IMR-90 (cell line): ENCODE measurements at regions not wholly inside any gene's neighbourhood (a gene's known extent, or its start where the extent isn't known, plus 50 kb on each side); places are given as distances from the start of the nearest gene placed in this dataset.

Source experiments
- ATAC-seq: fragments of 200-7000 bp; cut with Tn5 transposase; 2 replicates; pipeline ENCODE4 v1.9.1; 2020; ENCODE audit warnings: low read depth, mild to moderate bottlenecking, moderate library complexity
- BruUV-seq: library from RNA; stranded (reverse); fragments of 400-500 nt; replicated peaks from 2 replicates; lab custom pipeline; 2021; lab: Mats Ljungman, UMichigan
- CTCF ChIA-PET: fragments of 300-600 bp; formaldehyde crosslinking; extraction: SDS; loops from one replicate; lab custom pipeline; 2021; ENCODE audit warnings: antibody characterized with exemption; lab: Yijun Ruan, JAX
- POLR2A ChIA-PET: fragments of 300-600 bp; sonication (Branson Sonifier 250); formaldehyde crosslinking; loops from one replicate; lab custom pipeline; 2022; ENCODE audit warnings: antibody characterized with exemption; ENCODE audit not compliant: unreplicated experiment; lab: Charles Lee
- DNase-seq: peaks from one replicate; pipeline ENCODE4 v3.0.0; 2013
- H2AFZ ChIP-seq: replicated peaks from 2 replicates; pipeline ENCODE3; 2013; ENCODE audit warnings: low read length, mild to moderate bottlenecking; ENCODE audit not compliant: poor library complexity
- H2AK5ac ChIP-seq: 2 replicates; pipeline ENCODE4 v1.6.1; 2013; ENCODE audit warnings: low read depth, low read length, inconsistent platforms
- H2AK9ac ChIP-seq: replicated peaks from 2 replicates; pipeline ENCODE3; 2013; ENCODE audit warnings: mild to moderate bottlenecking, low read depth, low read length, moderate library complexity; ENCODE audit not compliant: poor library complexity
- H2BK120ac ChIP-seq: 2 replicates; pipeline ENCODE4 v1.6.1; 2013; ENCODE audit warnings: low read depth, low read length, inconsistent platforms
- H2BK15ac ChIP-seq: 3 replicates; pipeline ENCODE4 v1.6.1; 2013; ENCODE audit warnings: low read depth, low read length, inconsistent platforms
- H2BK20ac ChIP-seq: 2 replicates; pipeline ENCODE4 v1.6.1; 2013; ENCODE audit warnings: low read depth, mild to moderate bottlenecking, inconsistent platforms, low read length, moderate library complexity
- H2BK5ac ChIP-seq: 2 replicates; pipeline ENCODE4 v1.6.1; 2013; ENCODE audit warnings: mild to moderate bottlenecking, low read depth, low read length, inconsistent platforms; ENCODE audit not compliant: poor library complexity, severe bottlenecking
- H3K14ac ChIP-seq: replicated peaks from 2 replicates; pipeline ENCODE4 v1.6.1; 2013; ENCODE audit warnings: low read depth, low read length, inconsistent platforms
- H3K18ac ChIP-seq: 2 replicates; pipeline ENCODE4 v1.6.1; 2013; ENCODE audit warnings: low read depth, low read length, control low read depth
- H3K23ac ChIP-seq: 2 replicates; pipeline ENCODE4 v1.6.1; 2013; ENCODE audit warnings: low read depth, low read length, inconsistent platforms
- H3K27ac ChIP-seq: 2 replicates; pipeline ENCODE4 v1.5.1; 2013; ENCODE audit warnings: mild to moderate bottlenecking, control low read depth, low read length; ENCODE audit not compliant: insufficient read depth
- H3K27me3 ChIP-seq: 2 replicates; pipeline ENCODE4 v1.6.1; 2013; ENCODE audit warnings: low read length; ENCODE audit not compliant: control insufficient read depth, insufficient read depth
- H3K36me3 ChIP-seq: 2 replicates; pipeline ENCODE4 v1.6.1; 2013; ENCODE audit warnings: low read length, mixed read lengths; ENCODE audit not compliant: control insufficient read depth, insufficient read depth
- H3K4ac ChIP-seq: 2 replicates; pipeline ENCODE4 v1.6.1; 2013; ENCODE audit warnings: low read depth, low read length, inconsistent platforms
- H3K4me1 ChIP-seq: 2 replicates; pipeline ENCODE4 v1.6.1; 2013; ENCODE audit warnings: low read length, mixed read lengths; ENCODE audit not compliant: control insufficient read depth, insufficient read depth
- H3K4me2 ChIP-seq: 2 replicates; pipeline ENCODE4 v1.6.1; 2013; ENCODE audit warnings: low read depth, mild to moderate bottlenecking, control low read depth, low read length, moderate library complexity
- H3K4me3 ChIP-seq: 2 replicates; pipeline ENCODE4 v1.5.1; 2013; ENCODE audit warnings: low read depth, mild to moderate bottlenecking, control low read depth, low read length, moderate library complexity; ENCODE audit not compliant: insufficient read depth
- H3K56ac ChIP-seq: 2 replicates; pipeline ENCODE4 v1.6.1; 2013; ENCODE audit warnings: low read length, inconsistent platforms; ENCODE audit not compliant: insufficient read depth; ENCODE audit errors: extremely low read depth
- H3K79me1 ChIP-seq, 2 experiments: 2 replicates each; pipeline ENCODE4 v1.6.1; 2013; ENCODE audit warnings: low read length in 2 of 2, inconsistent platforms in 1 of 2, low read depth in 1 of 2
- H3K9ac ChIP-seq: 2 replicates; pipeline ENCODE4 v1.6.1; 2013; ENCODE audit warnings: low read depth, low read length, control low read depth
- H3K9me1 ChIP-seq: 2 replicates; pipeline ENCODE4 v1.6.1; 2013; ENCODE audit warnings: low read length, inconsistent platforms; ENCODE audit not compliant: insufficient read depth
- H3K9me3 ChIP-seq: 2 replicates; pipeline ENCODE4 v1.6.1; 2013; ENCODE audit warnings: low read length; ENCODE audit not compliant: control insufficient read depth, insufficient read depth
- H4K20me1 ChIP-seq: 2 replicates; pipeline ENCODE4 v1.6.1; 2013; ENCODE audit warnings: low read length, inconsistent platforms; ENCODE audit not compliant: insufficient read depth
- H4K5ac ChIP-seq: 2 replicates; pipeline ENCODE4 v1.6.1; 2013; ENCODE audit warnings: mild to moderate bottlenecking, low read depth, low read length, control low read depth
- H4K8ac ChIP-seq, 2 experiments: 2 replicates each; pipeline ENCODE4 v1.6.1; 2013; ENCODE audit warnings: low read depth in 2 of 2, low read length in 2 of 2, control low read depth in 1 of 2, inconsistent platforms in 1 of 2
- H4K91ac ChIP-seq: 2 replicates; pipeline ENCODE4 v1.6.1; 2013; ENCODE audit warnings: low read depth, low read length, inconsistent platforms; ENCODE audit not compliant: insufficient read depth
- BHLHE40 ChIP-seq: fragments of 150-350 bp; IDR thresholded peaks from 2 replicates; pipeline ENCODE4 v1.6.1; 2016; ENCODE audit warnings: mild to moderate bottlenecking, low read depth, low read length
- CEBPB ChIP-seq: IDR thresholded peaks from 2 replicates; pipeline ENCODE4 v1.6.1; 2012; ENCODE audit warnings: low read depth, low read length, improper control_type of control experiment
- CHD1 ChIP-seq: IDR thresholded peaks from 2 replicates; pipeline ENCODE4 v1.6.1; 2012; ENCODE audit warnings: low read depth, low read length, improper control_type of control experiment
- CTCF ChIP-seq: conservative IDR thresholded peaks from 2 replicates; pipeline ENCODE4 v1.5.1; 2012; ENCODE audit warnings: mild to moderate bottlenecking, low read depth, low read length, improper control_type of control experiment
- FOS ChIP-seq: fragments of 150-350 bp; IDR thresholded peaks from 2 replicates; pipeline ENCODE4 v1.6.1; 2016; ENCODE audit warnings: low read depth, low read length
- MAFK ChIP-seq: IDR thresholded peaks from 2 replicates; pipeline ENCODE4 v1.6.1; 2012; ENCODE audit warnings: low read depth, low read length, improper control_type of control experiment
- MAZ ChIP-seq: IDR thresholded peaks from 2 replicates; pipeline ENCODE4 v1.6.1; 2012; ENCODE audit warnings: low read depth, mild to moderate bottlenecking, low read length, improper control_type of control experiment, moderate library complexity, borderline replicate concordance
- MXI1 ChIP-seq: IDR thresholded peaks from 2 replicates; pipeline ENCODE4 v1.6.1; 2012; ENCODE audit warnings: low read depth, mild to moderate bottlenecking, low read length, moderate library complexity, borderline replicate concordance
- NFE2L2 ChIP-seq: fragments of 150-350 bp; IDR thresholded peaks from 2 replicates; pipeline ENCODE4 v1.6.1; 2016; ENCODE audit warnings: low read depth, mild to moderate bottlenecking, low read length
- POLR2A ChIP-seq: IDR thresholded peaks from 2 replicates; pipeline ENCODE4 v1.6.1; 2012; ENCODE audit warnings: mild to moderate bottlenecking, low read depth, low read length
- RAD21 ChIP-seq: IDR thresholded peaks from 2 replicates; pipeline ENCODE4 v1.6.1; 2012; ENCODE audit warnings: low read length, improper control_type of control experiment
- RCOR1 ChIP-seq: IDR thresholded peaks from 2 replicates; pipeline ENCODE4 v1.6.1; 2012; ENCODE audit warnings: mild to moderate bottlenecking, low read length, improper control_type of control experiment; ENCODE audit not compliant: insufficient replicate concordance
- RFX5 ChIP-seq: IDR thresholded peaks from 2 replicates; pipeline ENCODE4 v1.8.0; 2012; ENCODE audit warnings: low read depth, mild to moderate bottlenecking, low read length, moderate library complexity
- SMC3 ChIP-seq: fragments of 150-350 bp; IDR thresholded peaks from 2 replicates; pipeline ENCODE4 v1.6.1; 2016; ENCODE audit warnings: low read depth, mild to moderate bottlenecking, antibody characterized with exemption, low read length, moderate library complexity
- WGBS, 2 experiments: methylation state at CpG; one replicate each; pipeline versions ENCODE4 v1.1.5 to v1.1.7; 2013; ENCODE audit warnings: missing lambda C conversion rate in 2 of 2; ENCODE audit not compliant: insufficient read length in 1 of 2; ENCODE audit errors: extremely low coverage in 2 of 2; 5-methylcytosine and 5-hydroxymethylcytosine counted together
- dilution Hi-C: fragments of 300-500 bp; cut with HindIII; formaldehyde crosslinking; loops from one replicate; pipeline ENCODE4 v1.14.3; 2018; ENCODE audit warnings: low sequenced_read_pairs; ENCODE audit not compliant: unreplicated experiment
- in situ Hi-C: fragments of 300-500 bp; cut with MboI; formaldehyde crosslinking; loops from 3 replicates; pipeline ENCODE4 v1.14.3; 2019; ENCODE audit warnings: low sequenced_read_pairs, inconsistent platforms, mixed read lengths
- intact Hi-C: fragments of 100-400 bp; cut with micrococcal nuclease; formaldehyde crosslinking; loops from 2 replicates; pipeline ENCODE4 v1.10.0; 2022
- TF ChIP-seq, protein P1 (sequence below): fragments of 150-350 bp; IDR thresholded peaks from 2 replicates; pipeline ENCODE4 v1.6.1; 2017; ENCODE audit warnings: mild to moderate bottlenecking, antibody characterized with exemption, low read length, low read depth
- TF ChIP-seq, protein P2 (sequence below): fragments of 150-350 bp; IDR thresholded peaks from 2 replicates; pipeline ENCODE4 v1.6.1; 2016; ENCODE audit warnings: low read depth, mild to moderate bottlenecking, low read length, moderate library complexity, borderline replicate concordance

- H3K4ac ChIP-seq = no peak overlapping the region
- dilution Hi-C loops (no loop called here), intact Hi-C loops (no loop called here), in situ Hi-C loops (no loop called here)
- no peak overlapping the region for H3K4me3 ChIP-seq
- H3K79me1 ChIP-seq = no peaks in the 10 kb centered on the region
- H3K14ac ChIP-seq = no peak overlapping the region
- no peaks in the 10 kb centered on the region for H3K9me3 ChIP-seq
- H3K4me1 ChIP-seq = no peaks in the 10 kb centered on the region
- no peak overlapping the region for H4K5ac ChIP-seq
- no peak overlapping the region for H2BK5ac ChIP-seq
- H2BK20ac ChIP-seq = no peak overlapping the region
- no peaks in the 10 kb centered on the region for H4K20me1 ChIP-seq
- no peak for DNase-seq
- H2BK120ac ChIP-seq = no peak overlapping the region
- ATAC-seq = no peak
- CTCF ChIA-PET = interaction anchor here (0.9 kb wide), 1 partner anchor 9 kb away, joined by 3 read pairs; no protein-coding TSS in a partner anchor
- H2AK5ac ChIP-seq = no peak overlapping the region
- no peak overlapping the region for H2AFZ ChIP-seq
- H3K27me3 ChIP-seq = peaks cover 9% of the 10 kb centered on the region
- no peak overlapping the region for H3K18ac ChIP-seq
- no peak overlapping the region for H4K91ac ChIP-seq
- WGBS, 2 experiments = no CpG with 5 or more reads among the region's 6 CpGs
- H3K9me1 ChIP-seq = no peaks in the 10 kb centered on the region
- POLR2A ChIA-PET = no interaction called here
- no peak overlapping the region for H3K27ac ChIP-seq
- BruUV-seq = no TSS peak
- no peak overlapping the region for H3K4me2 ChIP-seq
- H4K8ac ChIP-seq = no peak overlapping the region
- no peak overlapping the region for H2BK15ac ChIP-seq
- no peak overlapping the region for H2AK9ac ChIP-seq
- TF ChIP-seq CHD1 (no peak), BHLHE40 (no peak), CEBPB (no peak), FOS (no peak), MAZ (no peak), MXI1 (no peak), RCOR1 (no peak), RFX5 (no peak), RAD21 (no peak), MAFK (no peak), CTCF (no peak), NFE2L2 (no peak), SMC3 (no peak), POLR2A (no peak)
- TF ChIP-seq, protein P1, sequence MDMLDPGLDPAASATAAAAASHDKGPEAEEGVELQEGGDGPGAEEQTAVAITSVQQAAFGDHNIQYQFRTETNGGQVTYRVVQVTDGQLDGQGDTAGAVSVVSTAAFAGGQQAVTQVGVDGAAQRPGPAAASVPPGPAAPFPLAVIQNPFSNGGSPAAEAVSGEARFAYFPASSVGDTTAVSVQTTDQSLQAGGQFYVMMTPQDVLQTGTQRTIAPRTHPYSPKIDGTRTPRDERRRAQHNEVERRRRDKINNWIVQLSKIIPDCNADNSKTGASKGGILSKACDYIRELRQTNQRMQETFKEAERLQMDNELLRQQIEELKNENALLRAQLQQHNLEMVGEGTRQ = no peak
- TF ChIP-seq, protein P2, sequence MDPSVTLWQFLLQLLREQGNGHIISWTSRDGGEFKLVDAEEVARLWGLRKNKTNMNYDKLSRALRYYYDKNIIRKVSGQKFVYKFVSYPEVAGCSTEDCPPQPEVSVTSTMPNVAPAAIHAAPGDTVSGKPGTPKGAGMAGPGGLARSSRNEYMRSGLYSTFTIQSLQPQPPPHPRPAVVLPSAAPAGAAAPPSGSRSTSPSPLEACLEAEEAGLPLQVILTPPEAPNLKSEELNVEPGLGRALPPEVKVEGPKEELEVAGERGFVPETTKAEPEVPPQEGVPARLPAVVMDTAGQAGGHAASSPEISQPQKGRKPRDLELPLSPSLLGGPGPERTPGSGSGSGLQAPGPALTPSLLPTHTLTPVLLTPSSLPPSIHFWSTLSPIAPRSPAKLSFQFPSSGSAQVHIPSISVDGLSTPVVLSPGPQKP = no peak
- H3K56ac ChIP-seq = no peak overlapping the region
- no peaks in the 10 kb centered on the region for H3K36me3 ChIP-seq
- H3K23ac ChIP-seq = no peak overlapping the region
- H3K9ac ChIP-seq = no peak overlapping the region
Measured at GRCh38 chr9:14530366-14530765, 162.9 kb downstream of the ZDHHC21 start.
